GM18951 (cell line): ENCODE measurements at regions not wholly inside any gene's neighbourhood (a gene's known extent, or its start where the extent isn't known, plus 50 kb on each side); places are given as distances from the start of the nearest gene placed in this dataset.
"Not testable (repeated sequence)": the region's sequence is repeated elsewhere in the genome, so short reads cannot be mapped to it uniquely, and the experiment has no call there.

Experiments
- POLR2A ChIP-seq: IDR thresholded peaks from 4 replicates; pipeline ENCODE4 v1.6.1; 2011; ENCODE audit warnings: mild to moderate bottlenecking; ENCODE audit not compliant: insufficient read length, insufficient read depth; ENCODE audit errors: extremely low read depth
- in situ Hi-C: fragments of 300-500 bp; cut with MboI; formaldehyde crosslinking; loops from one replicate; pipeline ENCODE4 v1.12.0; 2022; ENCODE audit warnings: low sequenced_read_pairs, mixed read lengths, inconsistent platforms; ENCODE audit not compliant: unreplicated experiment

- in situ Hi-C loops, result no loop called here
- no peak for TF ChIP-seq POLR2A
These were observed 175.5 kb upstream of the KLF7 start for GRCh38 chr2:207341112-207341750.

GRCh38 chr2:207341804-207342203, 176.1 kb upstream of the KLF7 start:
- no peak for TF ChIP-seq POLR2A
- in situ Hi-C loops, result no loop called here

- in situ Hi-C loops, result not testable (repeated sequence)
These were observed 179.0 kb upstream of the KLF7 start for GRCh38 chr2:207344596-207345394.

- in situ Hi-C loops, result no loop called here
- no peak for TF ChIP-seq POLR2A
These were observed 178.6 kb upstream of the CREB1 start for GRCh38 chr2:207351171-207351570.

- no peak for TF ChIP-seq POLR2A
- in situ Hi-C loops, result no loop called here
These were observed 176.6 kb upstream of the CREB1 start for GRCh38 chr2:207352978-207353671.

GRCh38 chr2:207353836-207354235, 175.9 kb upstream of the CREB1 start:
- no peak for TF ChIP-seq POLR2A
- in situ Hi-C loops, result no loop called here

GRCh38 chr2:207354462-207354861, 175.3 kb upstream of the CREB1 start:
- in situ Hi-C loops, result no loop called here
- no peak for TF ChIP-seq POLR2A

- in situ Hi-C loops, result no loop called here
- TF ChIP-seq POLR2A, result no peak
These were observed 173.2 kb upstream of the CREB1 start for GRCh38 chr2:207356567-207356966.

GRCh38 chr2:207357216-207357615, 172.5 kb upstream of the CREB1 start:
- in situ Hi-C loops, result no loop called here

GRCh38 chr2:207362716-207363115, 167.0 kb upstream of the CREB1 start:
- in situ Hi-C loops, result no loop called here
- TF ChIP-seq POLR2A, result no peak

More at GRCh38 chr2:207357216-207357615, 172.5 kb upstream of the CREB1 start:
- TF ChIP-seq POLR2A, result no peak

- in situ Hi-C loops, result no loop called here
- TF ChIP-seq POLR2A, result no peak
These were observed 165.9 kb upstream of the CREB1 start for GRCh38 chr2:207363761-207364290.

GRCh38 chr2:207370646-207371045, 159.1 kb upstream of the CREB1 start:
- TF ChIP-seq POLR2A, result no peak
- in situ Hi-C loops, result no loop called here

GRCh38 chr2:207371877-207372276, 157.9 kb upstream of the CREB1 start:
- in situ Hi-C loops, result no loop called here
- TF ChIP-seq POLR2A, result no peak
